ENCODE measurements at regions not wholly inside any gene's neighbourhood (a gene's known extent, or its start where the extent isn't known, plus 50 kb on each side); places are given as distances from the start of the nearest gene placed in this dataset.

- TF ChIP-seq RXRA (IDR thresholded peaks at IDR 0.05) (no peak), YY1 (IDR thresholded peaks at IDR 0.05) (no peak), CTCF (IDR thresholded peaks at IDR 0.05; ENCODE audit: low read depth, low read length, missing input control) (no peak), RAD21 (IDR thresholded peaks at IDR 0.05) (no peak), TAF1 (conservative IDR thresholded peaks at IDR 0.05) (no peak)
These were observed 1081.5 kb downstream of the GALC start for GRCh38 chr14:86911486-86911885.
